Thyroid gland (tissue), 4 donors: ENCODE measurements at regions not wholly inside any gene's neighbourhood (a gene's known extent, or its start where the extent isn't known, plus 50 kb on each side); places are given as distances from the start of the nearest gene placed in this dataset.

Experiments
- DNase-seq, 2 donors: peaks; one replicate each; pipeline ENCODE4 v3.0.0-alpha.2; 2019
- H3K27ac ChIP-seq, 3 donors: fragments of 200-600 bp; sonication (generic); 1 replicate in 2 of 3; 2 replicates in 1 of 3; pipeline ENCODE4 v1.5.1; 2016 to 2019; ENCODE audit warnings: mild to moderate bottlenecking in 1 of 3, moderate library complexity in 1 of 3
- H3K27me3 ChIP-seq: fragments of 200-600 bp; sonication (generic); one replicate; pipeline ENCODE4 v1.5.1; 2019
- H3K36me3 ChIP-seq, 2 donors: fragments of 200-600 bp; sonication (generic); one replicate each; pipeline ENCODE4 v1.5.1; 2016 to 2019
- H3K4me1 ChIP-seq, 2 donors: fragments of 200-600 bp; sonication (generic); one replicate each; pipeline ENCODE4 v1.5.1; 2017 to 2019
- H3K4me3 ChIP-seq, 3 donors: fragments of 200-600 bp; sonication (generic); replicated peaks in 1 of 3; 1 replicate in 2 of 3; 2 replicates in 1 of 3; pipeline ENCODE4 v1.5.1; 2016; ENCODE audit warnings: mild to moderate bottlenecking in 1 of 3
- H3K9me3 ChIP-seq: fragments of 200-600 bp; sonication (generic); one replicate; pipeline ENCODE4 v1.5.1; 2017
- POLR2A ChIP-seq, 2 donors: fragments of 450-650 bp; IDR thresholded peaks; one replicate each; pipeline ENCODE4 v1.6.1; 2017; ENCODE audit warnings: antibody characterized with exemption in 2 of 2, mild to moderate bottlenecking in 2 of 2, moderate library complexity in 1 of 2
- WGBS, 2 donors: methylation state at CpG; one replicate each; pipeline ENCODE4 v1.1.5; 2017; 5-methylcytosine and 5-hydroxymethylcytosine counted together
- intact Hi-C: fragments of 100-400 bp; cut with DNase I; formaldehyde crosslinking; loops from one replicate; pipeline ENCODE4 v1.15.1; 2023
- TF ChIP-seq, protein P1 (sequence below), 6 experiments: fragments of 200-600 bp in 3 of 6; fragments of 450-650 bp in 3 of 6; sonication (generic) in 3 of 6; IDR thresholded peaks; one replicate each; pipeline ENCODE4 v1.5.1; 2016 to 2019; ENCODE audit warnings: antibody characterized with exemption in 6 of 6, mild to moderate bottlenecking in 2 of 6, inconsistent platforms in 1 of 6, moderate library complexity in 1 of 6

DNA sequence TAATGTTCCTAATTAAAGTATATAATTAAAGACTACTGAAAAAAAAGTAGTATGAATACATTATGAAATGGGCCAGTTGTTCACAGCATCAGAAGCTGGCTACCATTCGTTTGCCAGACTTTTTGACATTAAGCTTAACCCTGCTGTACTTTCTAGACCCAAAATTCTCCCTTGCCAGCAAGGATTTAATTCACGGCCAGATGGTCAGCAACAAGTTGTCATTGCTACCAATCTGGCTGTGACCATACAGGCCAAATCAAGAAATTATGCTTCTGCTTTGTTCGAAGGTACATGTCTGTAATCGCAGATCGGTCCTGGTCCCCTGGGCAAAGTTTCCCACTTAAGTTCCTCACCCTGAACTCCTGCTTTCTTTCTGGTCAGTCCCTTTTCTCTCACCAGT, 217.7 kb upstream of the ATXN7L3B start:
- Histone ChIP-seq H3K4me1 (no peaks in the 10 kb centered on the region), H3K9me3 (no peaks in the 10 kb centered on the region), H3K27me3 (no peaks in the 10 kb centered on the region), H3K4me3 (no peak overlapping the region), H3K36me3 (no peaks in the 10 kb centered on the region), H3K27ac (no peak overlapping the region)
- no peak for TF ChIP-seq POLR2A (IDR thresholded peaks at IDR 0.05)
- TF ChIP-seq, protein P1, sequence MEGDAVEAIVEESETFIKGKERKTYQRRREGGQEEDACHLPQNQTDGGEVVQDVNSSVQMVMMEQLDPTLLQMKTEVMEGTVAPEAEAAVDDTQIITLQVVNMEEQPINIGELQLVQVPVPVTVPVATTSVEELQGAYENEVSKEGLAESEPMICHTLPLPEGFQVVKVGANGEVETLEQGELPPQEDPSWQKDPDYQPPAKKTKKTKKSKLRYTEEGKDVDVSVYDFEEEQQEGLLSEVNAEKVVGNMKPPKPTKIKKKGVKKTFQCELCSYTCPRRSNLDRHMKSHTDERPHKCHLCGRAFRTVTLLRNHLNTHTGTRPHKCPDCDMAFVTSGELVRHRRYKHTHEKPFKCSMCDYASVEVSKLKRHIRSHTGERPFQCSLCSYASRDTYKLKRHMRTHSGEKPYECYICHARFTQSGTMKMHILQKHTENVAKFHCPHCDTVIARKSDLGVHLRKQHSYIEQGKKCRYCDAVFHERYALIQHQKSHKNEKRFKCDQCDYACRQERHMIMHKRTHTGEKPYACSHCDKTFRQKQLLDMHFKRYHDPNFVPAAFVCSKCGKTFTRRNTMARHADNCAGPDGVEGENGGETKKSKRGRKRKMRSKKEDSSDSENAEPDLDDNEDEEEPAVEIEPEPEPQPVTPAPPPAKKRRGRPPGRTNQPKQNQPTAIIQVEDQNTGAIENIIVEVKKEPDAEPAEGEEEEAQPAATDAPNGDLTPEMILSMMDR (IDR thresholded peaks at IDR 0.05) = no peak
- DNase-seq = peak; percentile 2 to 3
- WGBS, 2 donors = 48 to 49% methylated on average over 5 of the region's 5 CpGs
- intact Hi-C loops = no loop called here

GRCh38 chr12:74321381-74321780, 216.3 kb upstream of the ATXN7L3B start:
- DNase-seq = no peak
- TF ChIP-seq, protein P1 (IDR thresholded peaks at IDR 0.05) = no peak
- no peak for TF ChIP-seq POLR2A (IDR thresholded peaks at IDR 0.05)
- intact Hi-C loops = no loop called here
- 88% methylated on average over 6 of the region's 6 CpGs for WGBS, 2 donors
- Histone ChIP-seq H3K9me3 (no peaks in the 10 kb centered on the region), H3K27me3 (no peaks in the 10 kb centered on the region), H3K4me3 (no peak overlapping the region), H3K36me3 (no peaks in the 10 kb centered on the region), H3K27ac (no peak overlapping the region), H3K4me1 (no peaks in the 10 kb centered on the region)

- Histone ChIP-seq H3K27me3 (no peaks in the 10 kb centered on the region), H3K4me1 (no peaks in the 10 kb centered on the region), H3K36me3 (no peaks in the 10 kb centered on the region), H3K9me3 (no peaks in the 10 kb centered on the region), H3K4me3 (no peak overlapping the region), H3K27ac (no peak overlapping the region)
- TF ChIP-seq, protein P1 (IDR thresholded peaks at IDR 0.05) = no peak
- no peak for TF ChIP-seq POLR2A (IDR thresholded peaks at IDR 0.05)
- intact Hi-C loops = no loop called here
- no peak for DNase-seq
- WGBS, 2 donors = 73 to 75% methylated on average over 2 of the region's 2 CpGs
These were observed 214.8 kb upstream of the ATXN7L3B start for GRCh38 chr12:74322792-74323191.

DNA sequence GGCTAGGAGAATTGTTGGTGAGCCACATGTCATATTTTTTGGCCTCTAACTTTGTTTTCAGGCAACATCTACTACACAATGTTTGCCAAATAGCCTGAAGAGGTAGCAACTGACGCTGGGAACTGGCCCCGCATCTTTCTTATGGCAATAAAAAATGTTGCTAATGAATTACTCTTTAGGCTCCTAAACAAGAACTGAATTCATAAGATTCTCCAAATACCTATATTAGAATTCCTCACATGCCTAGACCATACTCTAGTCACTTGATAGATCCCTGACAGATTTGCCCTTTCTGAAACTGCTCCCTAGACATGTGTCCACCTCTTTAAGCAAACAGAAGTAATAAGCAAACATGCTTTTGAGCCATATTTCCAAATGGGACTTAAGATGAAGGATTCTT, 209.0 kb upstream of the ATXN7L3B start:
- H3K9me3 ChIP-seq = no peaks in the 10 kb centered on the region
- no peaks in the 10 kb centered on the region for H3K4me1 ChIP-seq
- H3K27ac ChIP-seq = no peak overlapping the region
- H3K36me3 ChIP-seq = no peaks in the 10 kb centered on the region
- H3K4me3 ChIP-seq = no peak overlapping the region
- H3K27me3 ChIP-seq = no peaks in the 10 kb centered on the region
- WGBS, 2 donors = 80 to 84% methylated on average over 2 of the region's 2 CpGs
- intact Hi-C loops = no loop called here
- TF ChIP-seq POLR2A (IDR thresholded peaks at IDR 0.05) = no peak
- TF ChIP-seq, protein P1 (IDR thresholded peaks at IDR 0.05) = no peak
- no peak for DNase-seq

GRCh38 chr12:74334780-74335179, 202.9 kb upstream of the ATXN7L3B start:
- Histone ChIP-seq H3K9me3 (no peaks in the 10 kb centered on the region), H3K4me1 (no peaks in the 10 kb centered on the region), H3K36me3 (no peaks in the 10 kb centered on the region), H3K27me3 (no peaks in the 10 kb centered on the region), H3K27ac (no peak overlapping the region), H3K4me3 (no peak overlapping the region)
- DNase-seq = no peak
- intact Hi-C loops = no loop called here
- TF ChIP-seq, protein P1 (IDR thresholded peaks at IDR 0.05) = no peak
- no peak for TF ChIP-seq POLR2A (IDR thresholded peaks at IDR 0.05)
